ENCODE measurements at regions not wholly inside any gene's neighbourhood (a gene's known extent, or its start where the extent isn't known, plus 50 kb on each side); places are given as distances from the start of the nearest gene placed in this dataset.

DNA sequence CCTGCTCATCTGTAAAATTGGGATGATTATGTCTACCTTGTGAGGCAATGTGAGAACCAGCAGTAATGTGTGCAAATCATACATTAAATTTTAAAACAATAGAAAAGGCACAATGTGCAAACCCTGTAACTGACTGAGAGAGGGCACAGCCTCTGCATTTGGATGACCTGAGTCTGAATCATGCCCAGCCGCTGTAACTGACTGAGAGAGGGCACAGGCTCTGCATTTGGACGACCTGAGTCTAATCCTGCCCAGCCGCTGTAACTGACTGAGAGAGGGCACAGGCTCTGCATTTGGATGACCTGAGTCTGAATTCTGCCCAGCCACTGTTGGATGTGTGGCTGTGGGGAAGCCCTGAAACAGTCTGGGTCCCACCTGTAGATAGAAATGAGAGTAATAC is 351.5 kb upstream of the SHH start:
- Mint-ChIP-seq H3K27ac (no peak overlapping the region), H3K4me1 (no peaks in the 10 kb centered on the region), H3K27me3 (peaks cover 4% of the 10 kb centered on the region), H3K9me3 (ENCODE audit: insufficient read depth) (no peaks in the 10 kb centered on the region), H3K4me3 (no peak overlapping the region)
- Histone ChIP-seq H3K4me1 (ENCODE audit: control insufficient read depth in 2 of 2, insufficient read depth in 2 of 2, low read length in 2 of 2) (no peaks in the 10 kb centered on the region), H3K27me3 (replicated peaks in 1 of 4; ENCODE audit: control extremely low read depth in 1 of 4, control insufficient read depth in 3 of 4, insufficient read depth in 4 of 4, low read length in 3 of 4) (peaks cover 0 to 3% (median 0%) of the 10 kb centered on the region in 4 experiments), H3K9ac (ENCODE audit: low read length) (no peak overlapping the region), H3K4me2 (replicated peaks; ENCODE audit: low read depth, low read length, poor library complexity, severe bottlenecking) (no peak overlapping the region), H3K79me2 (ENCODE audit: control insufficient read depth, insufficient read depth, low read length) (no peaks in the 10 kb centered on the region), H3K27ac (ENCODE audit: low read length in 2 of 2) (no peak overlapping the region), H3K4me3 (ENCODE audit: control extremely low read depth in 1 of 5, extremely low read depth in 1 of 5, insufficient read depth in 1 of 5, low read depth in 2 of 5, low read length in 4 of 5) (no peak overlapping the region), H2AFZ (ENCODE audit: insufficient read depth, low read depth, low read length, poor library complexity, severe bottlenecking) (no peak overlapping the region), H4K20me1 (ENCODE audit: control insufficient read depth, insufficient read depth, low read length, poor library complexity, severe bottlenecking) (no peaks in the 10 kb centered on the region), H3K36me3 (replicated peaks in 1 of 2; ENCODE audit: control extremely low read depth in 1 of 2, control insufficient read depth in 1 of 2, extremely low read depth in 1 of 2, insufficient read depth in 2 of 2, low read length in 1 of 2) (no peaks in the 10 kb centered on the region), H3K9me3 (ENCODE audit: control extremely low read depth in 1 of 3, control insufficient read depth in 2 of 3, insufficient read depth in 1 of 3, low read length in 2 of 3) (peaks cover 0 to 7% (median 0%) of the 10 kb centered on the region in 3 donors)
- ATAC-seq (ENCODE audit: low read depth), result no peak
- 100% methylated on average over 3 of the region's 3 CpGs for WGBS (ENCODE audit: insufficient coverage)
- ChIA-PET POLR2A (no interaction called here), CTCF (no interaction called here)
- TF ChIP-seq, protein P1, sequence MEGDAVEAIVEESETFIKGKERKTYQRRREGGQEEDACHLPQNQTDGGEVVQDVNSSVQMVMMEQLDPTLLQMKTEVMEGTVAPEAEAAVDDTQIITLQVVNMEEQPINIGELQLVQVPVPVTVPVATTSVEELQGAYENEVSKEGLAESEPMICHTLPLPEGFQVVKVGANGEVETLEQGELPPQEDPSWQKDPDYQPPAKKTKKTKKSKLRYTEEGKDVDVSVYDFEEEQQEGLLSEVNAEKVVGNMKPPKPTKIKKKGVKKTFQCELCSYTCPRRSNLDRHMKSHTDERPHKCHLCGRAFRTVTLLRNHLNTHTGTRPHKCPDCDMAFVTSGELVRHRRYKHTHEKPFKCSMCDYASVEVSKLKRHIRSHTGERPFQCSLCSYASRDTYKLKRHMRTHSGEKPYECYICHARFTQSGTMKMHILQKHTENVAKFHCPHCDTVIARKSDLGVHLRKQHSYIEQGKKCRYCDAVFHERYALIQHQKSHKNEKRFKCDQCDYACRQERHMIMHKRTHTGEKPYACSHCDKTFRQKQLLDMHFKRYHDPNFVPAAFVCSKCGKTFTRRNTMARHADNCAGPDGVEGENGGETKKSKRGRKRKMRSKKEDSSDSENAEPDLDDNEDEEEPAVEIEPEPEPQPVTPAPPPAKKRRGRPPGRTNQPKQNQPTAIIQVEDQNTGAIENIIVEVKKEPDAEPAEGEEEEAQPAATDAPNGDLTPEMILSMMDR (IDR thresholded peaks at IDR 0.05), result no peak
- no peak for TF ChIP-seq EZH2 (IDR thresholded peaks at IDR 0.05; ENCODE audit: borderline replicate concordance, insufficient read depth, low read depth, low read length, poor library complexity, severe bottlenecking)
- intact Hi-C loops (cut with micrococcal nuclease), result no loop called here
- DNase-seq, result no peak

- POLR2A ChIA-PET, result no interaction called here
- Mint-ChIP-seq H3K9me3 (ENCODE audit: insufficient read depth) (no peaks in the 10 kb centered on the region), H3K4me1 (no peaks in the 10 kb centered on the region), H3K27ac (no peak overlapping the region), H3K27me3 (peaks cover 4% of the 10 kb centered on the region), H3K4me3 (no peak overlapping the region)
- H4K20me1 ChIP-seq (ENCODE audit: control insufficient read depth, insufficient read depth, low read length, poor library complexity, severe bottlenecking), result no peaks in the 10 kb centered on the region
- H3K4me2 ChIP-seq (replicated peaks; ENCODE audit: low read depth, low read length, poor library complexity, severe bottlenecking), result no peak overlapping the region
- H3K79me2 ChIP-seq (ENCODE audit: control insufficient read depth, insufficient read depth, low read length), result no peaks in the 10 kb centered on the region
- no peaks in the 10 kb centered on the region for H3K36me3 ChIP-seq (replicated peaks in 1 of 2; ENCODE audit: control extremely low read depth in 1 of 2, control insufficient read depth in 1 of 2, extremely low read depth in 1 of 2, insufficient read depth in 2 of 2, low read length in 1 of 2)
- no peaks in the 10 kb centered on the region for H3K4me1 ChIP-seq (ENCODE audit: control insufficient read depth in 2 of 2, insufficient read depth in 2 of 2, low read length in 2 of 2)
- H3K27me3 ChIP-seq (replicated peaks in 1 of 4; ENCODE audit: control extremely low read depth in 1 of 4, control insufficient read depth in 3 of 4, insufficient read depth in 4 of 4, low read length in 3 of 4), result no peaks in the 10 kb centered on the region
- intact Hi-C loops (cut with micrococcal nuclease), result no loop called here
- DNase-seq (no peak), ATAC-seq (ENCODE audit: low read depth) (no peak)
- H3K4me3 ChIP-seq (ENCODE audit: control extremely low read depth in 1 of 5, extremely low read depth in 1 of 5, insufficient read depth in 1 of 5, low read depth in 2 of 5, low read length in 4 of 5), result no peak overlapping the region
- H3K27ac ChIP-seq (ENCODE audit: low read length in 2 of 2), result no peak overlapping the region
- 85% methylated on average over 7 of the region's 9 CpGs for WGBS (ENCODE audit: insufficient coverage)
- CTCF ChIA-PET, result no interaction called here
- no peak for TF ChIP-seq EZH2 (IDR thresholded peaks at IDR 0.05; ENCODE audit: borderline replicate concordance, insufficient read depth, low read depth, low read length, poor library complexity, severe bottlenecking)
- TF ChIP-seq, protein P1 (IDR thresholded peaks at IDR 0.05), result no peak
- H3K9me3 ChIP-seq (ENCODE audit: control extremely low read depth in 1 of 3, control insufficient read depth in 2 of 3, insufficient read depth in 1 of 3, low read length in 2 of 3), result peaks cover 0 to 13% (median 0%) of the 10 kb centered on the region in 3 donors
- H2AFZ ChIP-seq (ENCODE audit: insufficient read depth, low read depth, low read length, poor library complexity, severe bottlenecking), result no peak overlapping the region
- H3K9ac ChIP-seq (ENCODE audit: low read length), result no peak overlapping the region
These were observed 350.2 kb upstream of the SHH start for GRCh38 chr7:156162451-156162850.

Measured in B cell (primary cell).